ENCODE measurements at regions not wholly inside any gene's neighbourhood (a gene's known extent, or its start where the extent isn't known, plus 50 kb on each side); places are given as distances from the start of the nearest gene placed in this dataset.

- no peak for TF ChIP-seq SP1 (IDR thresholded peaks at IDR 0.05)
- TF ChIP-seq FOXA1 (IDR thresholded peaks at IDR 0.05), result no peak
Measured at GRCh38 chr1:30380625-30380984, 342.8 kb downstream of the MATN1 start.
